OCI-LY7 (cell line): ENCODE measurements at regions not wholly inside any gene's neighbourhood (a gene's known extent, or its start where the extent isn't known, plus 50 kb on each side); places are given as distances from the start of the nearest gene placed in this dataset.

Source experiments
- EZH2phosphoT487 ChIP-seq: fragments of 200-600 bp; sonication (generic); IDR thresholded peaks from 2 replicates; pipeline ENCODE4 v1.6.1; 2018; ENCODE audit warnings: low read depth, borderline replicate concordance, mild to moderate bottlenecking, mixed run types, antibody characterized with exemption, low read length, moderate library complexity, mixed read lengths
- TF ChIP-seq, protein P1 (sequence below): fragments of 200-600 bp; sonication (generic); conservative IDR thresholded peaks from 2 replicates; pipeline ENCODE4 v1.5.1; 2014; ENCODE audit warnings: mild to moderate bottlenecking, antibody characterized with exemption, low read length, moderate library complexity, mixed read lengths

DNA sequence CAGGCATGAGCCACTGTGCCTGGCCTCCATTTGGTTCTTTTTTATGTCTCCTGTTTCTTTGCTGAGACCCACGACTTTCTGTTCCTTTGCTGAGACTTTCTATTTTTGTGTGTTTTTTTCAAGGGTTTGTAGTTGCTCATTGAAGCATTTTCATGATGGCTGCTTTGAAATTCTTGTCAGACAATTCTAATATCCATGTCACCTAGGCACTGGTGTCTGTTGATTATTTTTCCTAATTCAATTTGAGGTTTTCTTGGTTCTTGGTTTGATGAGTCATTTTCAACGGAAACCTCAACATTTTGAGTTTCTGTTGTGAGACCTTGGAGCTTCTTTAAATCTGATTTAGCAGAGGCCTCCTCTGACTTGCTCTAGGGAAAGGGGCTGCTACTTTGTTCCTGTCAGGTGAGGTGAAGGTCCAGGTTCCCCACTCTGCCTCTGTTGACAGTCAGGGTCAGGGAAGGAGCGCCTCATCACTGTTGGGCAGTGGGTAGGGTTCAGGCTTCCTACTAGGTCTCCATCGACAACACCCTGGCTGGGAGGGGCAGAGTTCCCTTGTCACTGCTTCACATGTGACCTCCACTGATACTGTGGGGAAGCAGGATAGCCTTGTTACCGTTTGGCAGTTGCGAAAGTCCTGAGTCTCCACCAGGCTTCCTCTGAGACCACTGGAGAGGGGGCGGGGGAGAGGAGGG lies 66.1 kb upstream of the SMOX start:
- TF ChIP-seq, protein P1, sequence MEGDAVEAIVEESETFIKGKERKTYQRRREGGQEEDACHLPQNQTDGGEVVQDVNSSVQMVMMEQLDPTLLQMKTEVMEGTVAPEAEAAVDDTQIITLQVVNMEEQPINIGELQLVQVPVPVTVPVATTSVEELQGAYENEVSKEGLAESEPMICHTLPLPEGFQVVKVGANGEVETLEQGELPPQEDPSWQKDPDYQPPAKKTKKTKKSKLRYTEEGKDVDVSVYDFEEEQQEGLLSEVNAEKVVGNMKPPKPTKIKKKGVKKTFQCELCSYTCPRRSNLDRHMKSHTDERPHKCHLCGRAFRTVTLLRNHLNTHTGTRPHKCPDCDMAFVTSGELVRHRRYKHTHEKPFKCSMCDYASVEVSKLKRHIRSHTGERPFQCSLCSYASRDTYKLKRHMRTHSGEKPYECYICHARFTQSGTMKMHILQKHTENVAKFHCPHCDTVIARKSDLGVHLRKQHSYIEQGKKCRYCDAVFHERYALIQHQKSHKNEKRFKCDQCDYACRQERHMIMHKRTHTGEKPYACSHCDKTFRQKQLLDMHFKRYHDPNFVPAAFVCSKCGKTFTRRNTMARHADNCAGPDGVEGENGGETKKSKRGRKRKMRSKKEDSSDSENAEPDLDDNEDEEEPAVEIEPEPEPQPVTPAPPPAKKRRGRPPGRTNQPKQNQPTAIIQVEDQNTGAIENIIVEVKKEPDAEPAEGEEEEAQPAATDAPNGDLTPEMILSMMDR: no peak
- TF ChIP-seq EZH2phosphoT487: no peak
